ENCODE measurements at regions not wholly inside any gene's neighbourhood (a gene's known extent, or its start where the extent isn't known, plus 50 kb on each side); places are given as distances from the start of the nearest gene placed in this dataset.
"Not testable (repeated sequence)": the region's sequence is repeated elsewhere in the genome, so short reads cannot be mapped to it uniquely, and the experiment has no call there.

GRCh38 chr14:27613102-27613501 lies 1015.3 kb upstream of the NOVA1 start:
- 92 to 95% methylated on average over 2 of the region's 2 CpGs for WGBS, 2 donors (ENCODE audit: low coverage in 1 of 2)
- no peaks in the 10 kb centered on the region for H3K27me3 ChIP-seq
- no peaks in the 10 kb centered on the region for H3K4me1 ChIP-seq
- intact Hi-C loops (cut with DNase I; ENCODE audit: low total_unique reads), result no loop called here
- TF ChIP-seq CTCF (IDR thresholded peaks at IDR 0.05) (no peak), POLR2AphosphoS5 (IDR thresholded peaks at IDR 0.05) (no peak), EP300 (IDR thresholded peaks at IDR 0.05; ENCODE audit: low read depth) (no peak), POLR2A (IDR thresholded peaks at IDR 0.05) (no peak)
- no peak overlapping the region for H3K27ac ChIP-seq
- in situ Hi-C loops (cut with MboI; ENCODE audit: low pct_ligation_motif_present in 1 of 4, low pct_unique_long_range_greater_than_20kb in 1 of 4, low sequenced_read_pairs in 3 of 4), result no loop called here
- no peaks in the 10 kb centered on the region for H3K36me3 ChIP-seq
- no peak for DNase-seq
- no peak overlapping the region for H3K4me3 ChIP-seq
- H3K9me3 ChIP-seq, result no peaks in the 10 kb centered on the region

GRCh38 chr14:27623782-27624181 lies 1025.9 kb upstream of the NOVA1 start:
- H3K9me3 ChIP-seq, result no peaks in the 10 kb centered on the region
- H3K4me1 ChIP-seq, result no peaks in the 10 kb centered on the region
- DNase-seq, result no peak
- H3K36me3 ChIP-seq, result no peaks in the 10 kb centered on the region
- no peak overlapping the region for H3K27ac ChIP-seq
- WGBS, 2 donors (ENCODE audit: low coverage in 1 of 2), result 78 to 96% methylated on average over 1 of the region's 1 CpG
- TF ChIP-seq POLR2A (IDR thresholded peaks at IDR 0.05) (no peak), CTCF (IDR thresholded peaks at IDR 0.05) (no peak), EP300 (IDR thresholded peaks at IDR 0.05; ENCODE audit: low read depth) (no peak), POLR2AphosphoS5 (IDR thresholded peaks at IDR 0.05) (no peak)
- in situ Hi-C loops (cut with MboI; ENCODE audit: low pct_ligation_motif_present in 1 of 4, low pct_unique_long_range_greater_than_20kb in 1 of 4, low sequenced_read_pairs in 3 of 4), result no loop called here
- intact Hi-C loops (cut with DNase I; ENCODE audit: low total_unique reads), result no loop called here
- no peak overlapping the region for H3K4me3 ChIP-seq
- H3K27me3 ChIP-seq, result no peaks in the 10 kb centered on the region

GRCh38 chr14:27634056-27634970 lies 1036.5 kb upstream of the NOVA1 start:
- no peak for TF ChIP-seq EP300 (IDR thresholded peaks at IDR 0.05; ENCODE audit: low read depth)
- no peak for TF ChIP-seq CTCF (IDR thresholded peaks at IDR 0.05)
- TF ChIP-seq POLR2AphosphoS5 (IDR thresholded peaks at IDR 0.05), result no peak
- no peak for TF ChIP-seq POLR2A (IDR thresholded peaks at IDR 0.05)
- Histone ChIP-seq H3K27me3 (no peaks in the 10 kb centered on the region), H3K36me3 (no peaks in the 10 kb centered on the region), H3K4me3 (no peak overlapping the region), H3K27ac (no peak overlapping the region), H3K9me3 (no peaks in the 10 kb centered on the region), H3K4me1 (no peaks in the 10 kb centered on the region)
- in situ Hi-C loops (cut with MboI; ENCODE audit: low pct_ligation_motif_present in 1 of 4, low pct_unique_long_range_greater_than_20kb in 1 of 4, low sequenced_read_pairs in 3 of 4), result no loop called here
- intact Hi-C loops (cut with DNase I; ENCODE audit: low total_unique reads), result no loop called here
- DNase-seq, result no peak
- 82 to 84% methylated on average over 10 to 15 of the region's 15 CpGs for WGBS, 2 donors (ENCODE audit: low coverage in 1 of 2)

GRCh38 chr14:27640688-27641087 lies 1042.9 kb upstream of the NOVA1 start:
- H3K27ac ChIP-seq; H3K27me3 ChIP-seq; in situ Hi-C loops (cut with MboI; ENCODE audit: low pct_ligation_motif_present in 1 of 4, low pct_unique_long_range_greater_than_20kb in 1 of 4, low sequenced_read_pairs in 3 of 4); intact Hi-C loops (cut with DNase I; ENCODE audit: low total_unique reads); H3K36me3 ChIP-seq; H3K9me3 ChIP-seq; H3K4me1 ChIP-seq; DNase-seq; H3K4me3 ChIP-seq: not testable (repeated sequence)
- 89 to 100% methylated on average over 1 of the region's 1 CpG for WGBS, 2 donors (ENCODE audit: low coverage in 1 of 2)
